ENCODE measurements at regions not wholly inside any gene's neighbourhood (a gene's known extent, or its start where the extent isn't known, plus 50 kb on each side); places are given as distances from the start of the nearest gene placed in this dataset.

GRCh38 chr9:107397076-107398044, 92.2 kb downstream of the KLF4 start:
- Histone ChIP-seq H3K4me2 (ENCODE audit: low read length) (no peak overlapping the region), H3K9me3 (ENCODE audit: insufficient read depth, low read depth, low read length) (peaks cover 2% of the 10 kb centered on the region), H3K27me3 (ENCODE audit: insufficient read depth, low read length) (no peaks in the 10 kb centered on the region), H3K14ac (ENCODE audit: low read length) (no peak overlapping the region), H2BK120ac (ENCODE audit: insufficient read depth, low read length, poor library complexity) (no peak overlapping the region), H2AK5ac (ENCODE audit: low read length) (no peak overlapping the region), H3K9ac (ENCODE audit: low read length) (no peak overlapping the region), H2BK5ac (ENCODE audit: low read depth, low read length, poor library complexity) (no peak overlapping the region), H2AFZ (ENCODE audit: insufficient read depth, low read length, poor library complexity) (no peak overlapping the region), H3K4me1 (ENCODE audit: control insufficient read depth in 1 of 2, insufficient read depth in 2 of 2, low read length in 2 of 2) (no peaks in the 10 kb centered on the region), H4K12ac (ENCODE audit: low read depth, low read length) (no peak overlapping the region), H3K36me3 (ENCODE audit: control insufficient read depth in 1 of 2, insufficient read depth in 2 of 2, low read length in 2 of 2) (no peaks in the 10 kb centered on the region), H3K79me2 (ENCODE audit: control insufficient read depth, insufficient read depth, low read length, poor library complexity) (no peaks in the 10 kb centered on the region), H3K4me3 (ENCODE audit: low read depth, low read length) (no peak overlapping the region), H4K8ac (ENCODE audit: low read depth, low read length) (no peak overlapping the region), H3K4ac (ENCODE audit: low read depth, low read length) (no peak overlapping the region), H3K79me1 (ENCODE audit: low read length) (no peaks in the 10 kb centered on the region), H2BK12ac (ENCODE audit: low read length) (no peak overlapping the region), H3K18ac (ENCODE audit: low read length) (no peak overlapping the region), H4K91ac (ENCODE audit: low read depth, low read length) (no peak overlapping the region), H3K23ac (ENCODE audit: low read length) (no peak overlapping the region), H3K27ac (ENCODE audit: low read depth, low read length) (no peak overlapping the region)
- no peak for DNase-seq
- WGBS (ENCODE audit: extremely low coverage, insufficient coverage, insufficient read length), result no CpG with 5 or more reads among the region's 12 CpGs

- H3K79me1 ChIP-seq (ENCODE audit: low read length), result no peaks in the 10 kb centered on the region
- H3K23ac ChIP-seq (ENCODE audit: low read length), result no peak overlapping the region
- no CpG with 5 or more reads among the region's 5 CpGs for WGBS (ENCODE audit: extremely low coverage, insufficient coverage, insufficient read length)
- H2BK120ac ChIP-seq (ENCODE audit: insufficient read depth, low read length, poor library complexity), result no peak overlapping the region
- H3K4me2 ChIP-seq (ENCODE audit: low read length), result no peak overlapping the region
- no peak overlapping the region for H3K18ac ChIP-seq (ENCODE audit: low read length)
- H3K79me2 ChIP-seq (ENCODE audit: control insufficient read depth, insufficient read depth, low read length, poor library complexity), result no peaks in the 10 kb centered on the region
- no peak overlapping the region for H2AK5ac ChIP-seq (ENCODE audit: low read length)
- no peak overlapping the region for H3K4ac ChIP-seq (ENCODE audit: low read depth, low read length)
- no peak overlapping the region for H3K4me3 ChIP-seq (ENCODE audit: low read depth, low read length)
- H2BK12ac ChIP-seq (ENCODE audit: low read length), result no peak overlapping the region
- DNase-seq, result no peak
- no peak overlapping the region for H2AFZ ChIP-seq (ENCODE audit: insufficient read depth, low read length, poor library complexity)
- H2BK5ac ChIP-seq (ENCODE audit: low read depth, low read length, poor library complexity), result no peak overlapping the region
- H3K14ac ChIP-seq (ENCODE audit: low read length), result no peak overlapping the region
- no peak overlapping the region for H4K8ac ChIP-seq (ENCODE audit: low read depth, low read length)
- H3K9ac ChIP-seq (ENCODE audit: low read length), result no peak overlapping the region
- H3K36me3 ChIP-seq (ENCODE audit: control insufficient read depth in 1 of 2, insufficient read depth in 2 of 2, low read length in 2 of 2), result no peaks in the 10 kb centered on the region
- peaks cover 9% of the 10 kb centered on the region in 2 experiments for H3K4me1 ChIP-seq (ENCODE audit: control insufficient read depth in 1 of 2, insufficient read depth in 2 of 2, low read length in 2 of 2)
- H3K27me3 ChIP-seq (ENCODE audit: insufficient read depth, low read length), result no peaks in the 10 kb centered on the region
- no peaks in the 10 kb centered on the region for H3K9me3 ChIP-seq (ENCODE audit: insufficient read depth, low read depth, low read length)
- no peak overlapping the region for H4K12ac ChIP-seq (ENCODE audit: low read depth, low read length)
- no peak overlapping the region for H4K91ac ChIP-seq (ENCODE audit: low read depth, low read length)
- H3K27ac ChIP-seq (ENCODE audit: low read depth, low read length), result no peak overlapping the region
Measured at GRCh38 chr9:107394264-107394663, 95.3 kb downstream of the KLF4 start.

- no peaks in the 10 kb centered on the region for H3K79me1 ChIP-seq (ENCODE audit: low read length)
- H3K9ac ChIP-seq (ENCODE audit: low read length), result no peak overlapping the region
- H4K8ac ChIP-seq (ENCODE audit: low read depth, low read length), result no peak overlapping the region
- no peaks in the 10 kb centered on the region for H3K79me2 ChIP-seq (ENCODE audit: control insufficient read depth, insufficient read depth, low read length, poor library complexity)
- H3K14ac ChIP-seq (ENCODE audit: low read length), result no peak overlapping the region
- WGBS (ENCODE audit: extremely low coverage, insufficient coverage, insufficient read length), result no CpG with 5 or more reads among the region's 4 CpGs
- no peaks in the 10 kb centered on the region for H3K9me3 ChIP-seq (ENCODE audit: insufficient read depth, low read depth, low read length)
- H3K4ac ChIP-seq (ENCODE audit: low read depth, low read length), result no peak overlapping the region
- no peak overlapping the region for H2BK5ac ChIP-seq (ENCODE audit: low read depth, low read length, poor library complexity)
- H3K36me3 ChIP-seq (ENCODE audit: control insufficient read depth in 1 of 2, insufficient read depth in 2 of 2, low read length in 2 of 2), result no peaks in the 10 kb centered on the region
- no peak overlapping the region for H2AFZ ChIP-seq (ENCODE audit: insufficient read depth, low read length, poor library complexity)
- H3K4me3 ChIP-seq (ENCODE audit: low read depth, low read length), result no peak overlapping the region
- no peak overlapping the region for H2BK12ac ChIP-seq (ENCODE audit: low read length)
- H3K18ac ChIP-seq (ENCODE audit: low read length), result no peak overlapping the region
- peaks cover 9% of the 10 kb centered on the region in 2 experiments for H3K4me1 ChIP-seq (ENCODE audit: control insufficient read depth in 1 of 2, insufficient read depth in 2 of 2, low read length in 2 of 2)
- H3K23ac ChIP-seq (ENCODE audit: low read length), result no peak overlapping the region
- H4K91ac ChIP-seq (ENCODE audit: low read depth, low read length), result no peak overlapping the region
- H3K4me2 ChIP-seq (ENCODE audit: low read length), result no peak overlapping the region
- no peak overlapping the region for H2BK120ac ChIP-seq (ENCODE audit: insufficient read depth, low read length, poor library complexity)
- no peak overlapping the region for H3K27ac ChIP-seq (ENCODE audit: low read depth, low read length)
- H4K12ac ChIP-seq (ENCODE audit: low read depth, low read length), result no peak overlapping the region
- no peaks in the 10 kb centered on the region for H3K27me3 ChIP-seq (ENCODE audit: insufficient read depth, low read length)
- DNase-seq, result no peak
- H2AK5ac ChIP-seq (ENCODE audit: low read length), result no peak overlapping the region
Measured at GRCh38 chr9:107390778-107391177, 98.8 kb downstream of the KLF4 start.

GRCh38 chr9:107390279-107390678, 99.3 kb downstream of the KLF4 start:
- Histone ChIP-seq H3K4ac (ENCODE audit: low read depth, low read length) (no peak overlapping the region), H2AK5ac (ENCODE audit: low read length) (no peak overlapping the region), H2BK12ac (ENCODE audit: low read length) (no peak overlapping the region), H3K4me1 (ENCODE audit: control insufficient read depth in 1 of 2, insufficient read depth in 2 of 2, low read length in 2 of 2) (peaks cover 9% of the 10 kb centered on the region in 2 experiments), H3K9ac (ENCODE audit: low read length) (no peak overlapping the region), H3K4me3 (ENCODE audit: low read depth, low read length) (no peak overlapping the region), H2BK120ac (ENCODE audit: insufficient read depth, low read length, poor library complexity) (no peak overlapping the region), H3K79me1 (ENCODE audit: low read length) (no peaks in the 10 kb centered on the region), H3K79me2 (ENCODE audit: control insufficient read depth, insufficient read depth, low read length, poor library complexity) (no peaks in the 10 kb centered on the region), H4K12ac (ENCODE audit: low read depth, low read length) (no peak overlapping the region), H2BK5ac (ENCODE audit: low read depth, low read length, poor library complexity) (no peak overlapping the region), H3K27me3 (ENCODE audit: insufficient read depth, low read length) (no peaks in the 10 kb centered on the region), H4K91ac (ENCODE audit: low read depth, low read length) (no peak overlapping the region), H3K9me3 (ENCODE audit: insufficient read depth, low read depth, low read length) (no peaks in the 10 kb centered on the region), H3K23ac (ENCODE audit: low read length) (no peak overlapping the region), H3K27ac (ENCODE audit: low read depth, low read length) (no peak overlapping the region), H3K14ac (ENCODE audit: low read length) (no peak overlapping the region), H4K8ac (ENCODE audit: low read depth, low read length) (no peak overlapping the region), H3K4me2 (ENCODE audit: low read length) (no peak overlapping the region), H2AFZ (ENCODE audit: insufficient read depth, low read length, poor library complexity) (no peak overlapping the region), H3K36me3 (ENCODE audit: control insufficient read depth in 1 of 2, insufficient read depth in 2 of 2, low read length in 2 of 2) (no peaks in the 10 kb centered on the region), H3K18ac (ENCODE audit: low read length) (no peak overlapping the region)
- no CpG with 5 or more reads among the region's 8 CpGs for WGBS (ENCODE audit: extremely low coverage, insufficient coverage, insufficient read length)
- no peak for DNase-seq

Measured in trophoblast cell (in vitro differentiated cells and primary cell).